Pons (tissue), 1 donor: ENCODE measurements at regions not wholly inside any gene's neighbourhood (a gene's known extent, or its start where the extent isn't known, plus 50 kb on each side); places are given as distances from the start of the nearest gene placed in this dataset.
"Not testable (repeated sequence)": the region's sequence is repeated elsewhere in the genome, so short reads cannot be mapped to it uniquely, and the experiment has no call there.

Experiments
- DNase-seq: peaks from one replicate; pipeline ENCODE4 v3.0.0-alpha.2; 2016; ENCODE audit warnings: low spot score

GRCh38 chr4:184907216-184907615, 81.4 kb upstream of the ACSL1 start:
- no peak for DNase-seq

DNA sequence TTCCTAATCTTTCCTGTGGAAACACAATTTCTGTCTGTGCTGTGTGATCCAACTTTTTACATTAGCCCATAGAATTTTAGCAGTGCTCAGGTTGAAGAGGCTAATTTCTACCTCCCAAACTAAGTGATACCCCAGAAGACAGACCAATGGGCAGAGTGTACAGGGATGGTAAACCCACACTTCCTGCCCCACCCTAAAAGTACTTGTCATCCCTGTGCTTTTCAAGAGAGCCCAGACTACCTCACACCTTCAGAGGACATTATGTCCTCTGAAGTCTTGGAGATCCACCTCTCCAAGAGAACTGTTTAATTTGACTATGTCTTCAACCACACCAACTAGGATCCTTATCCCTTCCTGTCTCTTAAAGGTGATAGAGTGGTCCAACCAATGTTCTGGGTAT, 82.0 kb upstream of the ACSL1 start:
- no peak for DNase-seq

DNA sequence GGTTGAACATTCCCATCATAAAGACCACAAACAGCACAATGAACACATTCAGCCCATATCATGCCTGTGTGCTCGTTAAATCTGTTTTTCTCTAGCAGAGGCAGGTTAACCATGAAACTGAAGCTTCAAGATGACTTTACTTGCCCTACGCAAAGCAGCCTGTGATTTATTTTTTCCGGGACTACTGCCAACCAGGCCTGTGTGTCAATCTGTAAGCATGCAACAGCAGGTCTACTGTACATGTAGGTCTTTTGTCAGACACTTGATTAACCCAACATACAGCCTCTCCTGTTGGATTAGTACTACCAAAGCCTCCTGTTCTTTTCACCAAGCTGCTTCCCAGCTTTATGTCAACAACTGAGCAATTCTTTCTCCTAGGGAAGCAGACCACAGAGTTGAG, 85.5 kb upstream of the ACSL1 start:
- DNase-seq, result no peak

GRCh38 chr4:184913356-184914143, 87.8 kb upstream of the ACSL1 start:
- no peak for DNase-seq

GRCh38 chr4:184918799-184919198, 93.0 kb upstream of the ACSL1 start:
- not testable (repeated sequence) for DNase-seq

DNA sequence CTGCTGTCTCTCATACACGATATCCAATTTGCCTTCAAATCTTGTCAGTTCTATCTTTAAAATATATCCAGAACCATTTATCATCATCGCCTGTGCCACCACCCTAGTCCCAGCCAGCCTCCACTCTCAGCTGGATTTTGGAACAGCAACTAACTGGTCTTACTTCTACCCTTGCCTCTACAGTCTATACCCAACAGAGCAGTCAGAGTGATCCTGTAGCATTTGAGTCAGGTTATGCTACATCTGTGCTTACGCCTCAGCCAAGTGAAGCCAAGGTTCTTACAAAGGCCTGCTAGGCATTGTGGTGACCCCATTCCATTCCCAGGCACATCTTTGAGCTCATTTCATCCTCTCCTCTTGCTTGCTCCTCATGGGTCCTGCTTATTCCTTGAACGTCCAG, 95.7 kb upstream of the ACSL1 start:
- no peak for DNase-seq

GRCh38 chr4:184922301-184922700, 96.0 kb upstream of the HELT start:
- DNase-seq, result no peak

DNA sequence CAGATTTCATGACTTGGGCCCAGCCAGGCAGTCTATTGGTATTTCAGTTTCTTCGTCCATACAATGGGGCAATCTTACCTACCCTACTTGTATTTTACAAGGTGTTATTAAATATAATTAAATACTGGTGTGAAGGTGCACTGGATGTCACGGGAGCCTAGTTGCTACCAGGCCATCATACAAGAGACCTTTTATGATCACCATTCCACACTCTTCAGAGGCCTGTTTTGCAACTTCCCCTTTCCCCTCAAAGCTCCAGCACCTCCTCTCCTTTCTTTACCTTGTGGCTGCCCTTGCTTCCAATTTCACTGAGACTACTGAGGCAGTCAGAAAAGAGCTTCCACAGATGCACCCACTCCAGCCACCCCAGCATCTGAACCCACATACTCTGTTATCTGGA, 93.8 kb upstream of the HELT start:
- no peak for DNase-seq

DNA sequence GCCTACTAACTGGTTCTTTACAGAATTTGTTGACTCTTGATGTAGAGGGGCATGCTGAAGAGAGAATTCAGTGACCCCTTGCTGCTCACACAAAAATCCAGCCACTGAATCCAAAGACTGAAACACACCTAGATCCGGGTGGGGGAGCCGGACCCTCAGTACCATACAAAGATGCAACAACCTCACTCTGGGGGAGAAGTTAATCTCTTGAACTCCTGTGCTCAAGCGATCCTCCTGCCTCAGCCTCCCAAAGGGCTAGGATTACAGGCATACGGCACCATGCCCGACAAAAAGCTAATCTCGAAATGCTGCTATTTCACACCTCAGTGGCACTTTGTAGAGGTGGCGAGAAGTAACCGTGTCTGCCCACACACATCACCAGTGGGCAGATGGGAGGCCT, 88.8 kb upstream of the HELT start:
- DNase-seq, result no peak

GRCh38 chr4:184930026-184930425, 88.3 kb upstream of the HELT start:
- no peak for DNase-seq

DNA sequence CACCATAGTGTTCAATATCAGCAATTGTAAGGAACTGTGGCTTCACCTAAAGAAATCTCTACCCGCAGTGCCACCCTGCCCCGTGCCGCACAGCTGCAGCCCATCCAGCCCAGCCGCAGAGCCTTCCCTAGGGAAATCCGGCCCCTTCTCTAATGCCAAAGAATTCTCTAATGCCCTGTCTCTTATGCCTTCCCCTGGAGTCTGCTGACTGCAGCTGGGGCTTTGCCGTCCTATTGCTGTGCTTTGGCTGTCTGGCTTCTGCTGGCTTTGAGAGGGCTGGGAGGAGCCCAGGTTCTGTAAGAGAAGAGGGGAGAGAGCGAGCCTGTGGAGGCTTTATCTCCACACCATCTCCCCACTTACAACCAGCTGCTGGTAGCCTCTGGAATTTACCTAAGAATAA, 85.9 kb upstream of the HELT start:
- no peak for DNase-seq

GRCh38 chr4:184933311-184933710, 85.0 kb upstream of the HELT start:
- no peak for DNase-seq

GRCh38 chr4:184934184-184934583, 84.1 kb upstream of the HELT start:
- DNase-seq, result no peak

DNA sequence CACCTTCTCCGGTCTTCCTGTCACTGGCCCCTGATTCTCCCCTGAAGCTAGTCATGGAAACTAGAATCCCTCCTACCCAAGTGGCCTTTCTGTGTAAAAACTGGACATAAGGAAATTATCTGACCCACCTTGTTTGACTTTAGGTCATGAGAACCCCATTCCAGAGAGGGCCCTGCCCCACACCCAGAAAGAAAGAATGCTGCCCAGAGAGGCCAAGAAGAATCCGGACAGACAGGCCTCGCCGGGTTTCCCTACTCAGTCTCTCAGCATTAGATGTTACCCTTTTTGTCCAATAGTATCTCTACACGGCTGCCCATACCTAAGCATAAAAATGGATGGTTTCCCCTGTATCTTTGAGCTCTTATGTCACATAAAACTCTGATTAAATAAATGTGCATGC, 83.3 kb upstream of the HELT start:
- no peak for DNase-seq

DNA sequence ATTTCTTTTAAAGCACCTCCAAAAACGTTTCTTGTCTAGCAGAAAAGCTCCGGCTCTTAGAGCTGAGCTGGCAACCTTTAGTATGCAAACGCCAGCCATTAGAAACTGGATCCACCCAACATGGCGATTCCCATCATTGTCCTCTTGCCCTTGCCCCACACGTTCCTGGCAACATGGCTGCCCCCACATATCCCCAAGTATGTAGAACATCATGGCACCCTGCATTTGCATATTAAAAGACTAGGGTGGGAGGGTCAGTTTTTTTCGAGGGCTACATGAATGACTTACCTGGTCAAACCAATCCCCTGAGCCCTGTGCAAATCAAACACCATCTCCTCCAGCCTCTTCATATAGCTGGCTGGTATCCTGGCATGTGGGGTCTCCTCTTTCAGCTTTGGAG, 82.2 kb upstream of the HELT start:
- no peak for DNase-seq

GRCh38 chr4:184937030-184937710, 81.1 kb upstream of the HELT start:
- no peak for DNase-seq

DNA sequence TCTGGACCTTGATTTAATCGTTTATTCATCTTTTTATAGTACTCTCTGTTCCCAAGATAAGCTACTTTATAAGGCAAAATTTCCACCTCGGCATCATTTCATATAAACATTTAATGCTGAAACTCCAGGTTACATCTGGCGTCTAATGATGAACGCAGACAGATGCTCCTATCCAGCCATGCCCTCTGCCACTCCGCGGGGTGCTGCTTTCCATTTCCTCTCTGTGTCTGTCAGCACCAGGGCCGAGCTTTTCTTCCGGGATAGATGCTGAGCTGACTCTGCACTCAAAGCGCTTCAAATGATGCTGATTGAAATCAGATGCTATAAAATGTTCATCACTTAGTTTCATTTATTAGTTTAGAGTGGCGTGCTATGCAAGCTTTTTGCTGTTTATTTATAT, 80.5 kb upstream of the HELT start:
- DNase-seq, result no peak

- DNase-seq, result no peak
Observed at GRCh38 chr4:184938871-184939270, 79.4 kb upstream of the HELT start.

DNA sequence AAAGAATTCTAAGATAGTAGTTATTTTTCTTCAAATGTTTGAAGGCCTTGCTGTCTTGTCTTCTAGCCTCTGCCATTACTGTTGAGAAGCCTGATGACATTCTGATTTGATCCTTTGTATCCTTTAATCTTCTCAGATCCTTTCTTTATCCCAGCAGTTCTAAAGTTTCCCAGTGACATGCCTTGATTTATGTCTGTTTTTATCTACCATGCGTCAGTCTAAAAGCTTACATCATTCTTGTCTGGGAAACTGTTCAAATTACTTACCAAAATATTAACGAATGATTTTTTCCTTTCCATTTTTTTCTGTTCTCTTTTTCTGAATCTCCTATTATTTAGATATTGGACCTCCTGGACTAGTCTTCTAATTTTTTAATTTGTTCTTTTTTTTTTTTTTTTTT, 78.3 kb upstream of the HELT start:
- DNase-seq, result no peak

- no peak for DNase-seq
Observed at GRCh38 chr4:184940500-184940899, 77.8 kb upstream of the HELT start.

DNA sequence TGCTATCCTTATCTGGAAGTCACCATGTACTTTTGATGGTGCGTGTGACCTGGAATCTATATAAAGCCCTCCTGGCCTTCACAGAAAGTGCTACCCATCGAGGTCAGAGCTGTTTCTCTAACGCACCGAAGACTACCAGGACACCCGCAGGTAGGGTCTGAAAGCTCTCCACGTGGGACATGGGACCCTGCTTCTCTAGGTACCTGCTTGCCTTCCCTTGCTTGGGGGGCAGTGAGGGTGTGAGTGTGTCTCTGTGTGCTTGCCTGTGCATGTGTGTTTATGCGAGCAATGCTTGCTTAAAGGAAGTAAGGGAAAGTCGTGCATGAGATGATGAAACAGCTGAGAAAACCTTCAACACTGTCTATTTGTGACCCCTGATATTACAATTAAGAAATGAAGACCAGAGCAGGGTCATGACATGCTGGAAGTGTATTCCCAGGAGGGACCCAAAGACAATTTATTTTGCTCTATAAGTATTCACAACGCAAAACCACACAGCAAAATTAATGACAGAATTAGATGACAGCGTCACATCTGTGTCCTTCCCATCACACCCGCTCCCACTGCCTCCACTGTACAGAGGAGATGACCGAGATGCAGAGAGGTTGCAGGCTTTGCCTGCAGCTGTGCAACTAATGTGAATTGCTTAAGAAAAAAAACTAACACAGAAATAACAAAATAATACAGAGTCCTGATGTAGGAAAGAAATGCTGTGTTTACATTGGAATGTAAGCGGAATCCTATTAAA, 76.4 kb upstream of the HELT start:
- no peak for DNase-seq

GRCh38 chr4:184942444-184943425, 75.6 kb upstream of the HELT start:
- DNase-seq, result no peak
